Upper lobe of left lung (tissue), 4 donors: ENCODE measurements at regions not wholly inside any gene's neighbourhood (a gene's known extent, or its start where the extent isn't known, plus 50 kb on each side); places are given as distances from the start of the nearest gene placed in this dataset.

Experiments used
- EP300 ChIP-seq, 4 donors: sonication (generic); formaldehyde crosslinking; IDR thresholded peaks; one replicate each; pipeline ENCODE4 v1.5.1; 2017; ENCODE audit warnings: antibody characterized with exemption in 4 of 4, control low read depth in 2 of 4
- POLR2A ChIP-seq, 4 donors: fragments of 450-650 bp; IDR thresholded peaks; one replicate each; pipeline ENCODE4 v1.5.1; 2016 to 2017; ENCODE audit warnings: antibody characterized with exemption in 4 of 4, mild to moderate bottlenecking in 2 of 4
- POLR2AphosphoS5 ChIP-seq, 2 donors: sonication (generic); formaldehyde crosslinking; IDR thresholded peaks; one replicate each; pipeline ENCODE4 v1.5.1; 2017; ENCODE audit warnings: antibody characterized with exemption in 2 of 2
- TF ChIP-seq, protein P1 (sequence below), 6 experiments: fragments of 450-650 bp in 4 of 6; fragments of 200-600 bp in 2 of 6; sonication (generic) in 2 of 6; IDR thresholded peaks; one replicate each; pipeline ENCODE4 v1.5.1; 2016 to 2019; ENCODE audit warnings: antibody characterized with exemption in 6 of 6

DNA sequence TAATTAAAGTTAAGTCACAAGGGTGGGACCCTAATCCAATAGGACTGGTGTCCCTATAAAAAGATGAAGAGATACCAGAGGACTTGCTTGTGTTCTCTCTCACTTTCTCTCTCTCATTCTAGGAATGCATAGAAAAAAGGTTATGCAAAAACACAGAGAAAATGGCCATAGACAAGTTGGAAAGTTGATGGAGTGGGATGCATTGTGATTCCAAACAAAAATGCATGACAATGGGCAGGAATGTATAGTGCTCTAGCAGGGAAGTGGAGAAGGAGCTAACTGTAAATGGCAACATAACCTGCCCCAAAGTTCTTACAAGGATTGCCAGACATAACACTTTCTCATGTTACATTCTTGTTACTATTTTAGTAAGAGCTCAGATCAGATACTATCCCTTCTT is 301.6 kb upstream of the LRATD1 start:
- TF ChIP-seq, protein P1, sequence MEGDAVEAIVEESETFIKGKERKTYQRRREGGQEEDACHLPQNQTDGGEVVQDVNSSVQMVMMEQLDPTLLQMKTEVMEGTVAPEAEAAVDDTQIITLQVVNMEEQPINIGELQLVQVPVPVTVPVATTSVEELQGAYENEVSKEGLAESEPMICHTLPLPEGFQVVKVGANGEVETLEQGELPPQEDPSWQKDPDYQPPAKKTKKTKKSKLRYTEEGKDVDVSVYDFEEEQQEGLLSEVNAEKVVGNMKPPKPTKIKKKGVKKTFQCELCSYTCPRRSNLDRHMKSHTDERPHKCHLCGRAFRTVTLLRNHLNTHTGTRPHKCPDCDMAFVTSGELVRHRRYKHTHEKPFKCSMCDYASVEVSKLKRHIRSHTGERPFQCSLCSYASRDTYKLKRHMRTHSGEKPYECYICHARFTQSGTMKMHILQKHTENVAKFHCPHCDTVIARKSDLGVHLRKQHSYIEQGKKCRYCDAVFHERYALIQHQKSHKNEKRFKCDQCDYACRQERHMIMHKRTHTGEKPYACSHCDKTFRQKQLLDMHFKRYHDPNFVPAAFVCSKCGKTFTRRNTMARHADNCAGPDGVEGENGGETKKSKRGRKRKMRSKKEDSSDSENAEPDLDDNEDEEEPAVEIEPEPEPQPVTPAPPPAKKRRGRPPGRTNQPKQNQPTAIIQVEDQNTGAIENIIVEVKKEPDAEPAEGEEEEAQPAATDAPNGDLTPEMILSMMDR (IDR thresholded peaks at IDR 0.05): no peak
- TF ChIP-seq POLR2AphosphoS5 (IDR thresholded peaks at IDR 0.05): no peak
- TF ChIP-seq EP300 (IDR thresholded peaks at IDR 0.05): no peak
- no peak for TF ChIP-seq POLR2A (IDR thresholded peaks at IDR 0.05)
